Right lobe of liver (tissue), 4 donors: ENCODE measurements at regions not wholly inside any gene's neighbourhood (a gene's known extent, or its start where the extent isn't known, plus 50 kb on each side); places are given as distances from the start of the nearest gene placed in this dataset.

Source experiments
- POLR2A ChIP-seq: fragments of 450-650 bp; IDR thresholded peaks from one replicate; pipeline ENCODE4 v1.6.1; 2017; ENCODE audit warnings: antibody characterized with exemption, mild to moderate bottlenecking
- TF ChIP-seq, protein P1 (sequence below), 4 donors: fragments of 200-600 bp in 3 of 4; fragments of 450-650 bp in 1 of 4; IDR thresholded peaks; one replicate each; pipeline versions ENCODE4 v1.5.1 to v1.8.0; 2016 to 2022; ENCODE audit warnings: antibody characterized with exemption in 4 of 4, mild to moderate bottlenecking in 2 of 4
- donor health status: DM: no; HTN: no; CAD: no.
- donor health status: DM: no; HTN: no; CAD: no.
- donor health status: DM: no; HTN: yes; CAD: no.

DNA sequence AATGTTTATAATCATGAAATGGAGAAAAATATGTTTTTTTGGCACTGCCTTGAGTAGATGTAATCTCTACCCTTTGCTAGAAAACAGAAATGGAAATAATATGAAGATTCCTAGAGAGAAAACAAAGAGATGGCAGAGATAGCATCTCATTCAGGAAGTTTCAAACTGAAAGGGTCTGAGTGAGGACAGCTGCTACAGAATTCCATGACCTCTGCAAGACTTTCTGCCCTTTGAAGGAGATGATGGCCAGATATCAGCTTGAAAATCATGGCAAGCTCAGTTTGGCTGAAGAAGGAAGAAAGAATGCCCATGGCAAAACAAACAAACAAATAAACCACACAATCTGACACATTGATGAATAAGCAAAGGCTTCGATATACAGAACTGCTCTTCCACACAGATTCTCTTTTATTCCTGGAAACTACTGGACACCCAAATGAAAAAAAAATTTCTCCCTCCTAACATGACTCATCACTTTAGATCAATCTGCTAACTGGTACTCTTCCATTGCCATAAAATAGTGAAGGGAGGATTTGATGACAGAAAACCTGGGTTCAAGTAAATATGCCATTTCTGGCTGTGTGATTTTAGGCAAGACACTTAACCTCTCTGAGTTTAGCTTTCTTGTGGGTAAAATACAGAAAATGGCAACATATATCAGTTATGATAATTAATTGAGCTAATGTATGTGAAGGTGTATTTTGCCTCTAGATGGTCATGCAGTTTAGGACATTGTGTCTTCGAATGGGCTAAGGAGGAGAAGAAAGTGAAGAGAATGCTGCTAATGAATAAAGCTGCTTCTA, 105.9 kb upstream of the SPACA1 start:
- no peak for TF ChIP-seq POLR2A
- TF ChIP-seq, protein P1, sequence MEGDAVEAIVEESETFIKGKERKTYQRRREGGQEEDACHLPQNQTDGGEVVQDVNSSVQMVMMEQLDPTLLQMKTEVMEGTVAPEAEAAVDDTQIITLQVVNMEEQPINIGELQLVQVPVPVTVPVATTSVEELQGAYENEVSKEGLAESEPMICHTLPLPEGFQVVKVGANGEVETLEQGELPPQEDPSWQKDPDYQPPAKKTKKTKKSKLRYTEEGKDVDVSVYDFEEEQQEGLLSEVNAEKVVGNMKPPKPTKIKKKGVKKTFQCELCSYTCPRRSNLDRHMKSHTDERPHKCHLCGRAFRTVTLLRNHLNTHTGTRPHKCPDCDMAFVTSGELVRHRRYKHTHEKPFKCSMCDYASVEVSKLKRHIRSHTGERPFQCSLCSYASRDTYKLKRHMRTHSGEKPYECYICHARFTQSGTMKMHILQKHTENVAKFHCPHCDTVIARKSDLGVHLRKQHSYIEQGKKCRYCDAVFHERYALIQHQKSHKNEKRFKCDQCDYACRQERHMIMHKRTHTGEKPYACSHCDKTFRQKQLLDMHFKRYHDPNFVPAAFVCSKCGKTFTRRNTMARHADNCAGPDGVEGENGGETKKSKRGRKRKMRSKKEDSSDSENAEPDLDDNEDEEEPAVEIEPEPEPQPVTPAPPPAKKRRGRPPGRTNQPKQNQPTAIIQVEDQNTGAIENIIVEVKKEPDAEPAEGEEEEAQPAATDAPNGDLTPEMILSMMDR (IDR thresholded peaks at IDR 0.05) = no peak
